ENCODE measurements at regions not wholly inside any gene's neighbourhood (a gene's known extent, or its start where the extent isn't known, plus 50 kb on each side); places are given as distances from the start of the nearest gene placed in this dataset.
"Not testable (repeated sequence)": the region's sequence is repeated elsewhere in the genome, so short reads cannot be mapped to it uniquely, and the experiment has no call there.

- H3K4me3 ChIP-seq (ENCODE audit: low read depth, low read length), result no peak overlapping the region
- no peak for DNase-seq (ENCODE audit: low read depth)
These were observed 50.2 kb upstream of the TP53I11 start for GRCh38 chr11:45000918-45001317.

GRCh38 chr11:45001466-45002165 is 50.9 kb upstream of the TP53I11 start:
- no peak overlapping the region for H3K4me3 ChIP-seq (ENCODE audit: low read depth, low read length)
- DNase-seq (ENCODE audit: low read depth), result no peak

GRCh38 chr11:45005106-45005505 is 54.4 kb upstream of the TP53I11 start:
- H3K4me3 ChIP-seq (ENCODE audit: low read depth, low read length), result no peak overlapping the region
- DNase-seq (ENCODE audit: low read depth), result no peak

GRCh38 chr11:45007011-45007410 is 56.3 kb upstream of the TP53I11 start:
- no peak overlapping the region for H3K4me3 ChIP-seq (ENCODE audit: low read depth, low read length)
- no peak for DNase-seq (ENCODE audit: low read depth)

- DNase-seq (ENCODE audit: low read depth); H3K4me3 ChIP-seq (ENCODE audit: low read depth, low read length): not testable (repeated sequence)
These were observed 65.3 kb upstream of the TP53I11 start for GRCh38 chr11:45015983-45016382.

GRCh38 chr11:45016446-45016845 is 65.8 kb upstream of the TP53I11 start:
- not testable (repeated sequence) for DNase-seq (ENCODE audit: low read depth); H3K4me3 ChIP-seq (ENCODE audit: low read depth, low read length)

- no peak for DNase-seq (ENCODE audit: low read depth)
- no peak overlapping the region for H3K4me3 ChIP-seq (ENCODE audit: low read depth, low read length)
These were observed 66.6 kb upstream of the TP53I11 start for GRCh38 chr11:45017329-45017728.

- DNase-seq (ENCODE audit: low read depth), result no peak
- no peak overlapping the region for H3K4me3 ChIP-seq (ENCODE audit: low read depth, low read length)
These were observed 70.3 kb upstream of the TP53I11 start for GRCh38 chr11:45021001-45021400.

- DNase-seq (ENCODE audit: low read depth), result peak; percentile 34
- no peak overlapping the region for H3K4me3 ChIP-seq (ENCODE audit: low read depth, low read length)
These were observed 71.0 kb upstream of the TP53I11 start for GRCh38 chr11:45021692-45022141.

- no peak for DNase-seq (ENCODE audit: low read depth)
- H3K4me3 ChIP-seq (ENCODE audit: low read depth, low read length), result no peak overlapping the region
These were observed 71.8 kb upstream of the TP53I11 start for GRCh38 chr11:45022294-45023064.

GRCh38 chr11:45023065-45023365 is 72.3 kb upstream of the TP53I11 start:
- DNase-seq (ENCODE audit: low read depth), result no peak
- H3K4me3 ChIP-seq (ENCODE audit: low read depth, low read length), result no peak overlapping the region

- no peak for DNase-seq (ENCODE audit: low read depth)
- no peak overlapping the region for H3K4me3 ChIP-seq (ENCODE audit: low read depth, low read length)
These were observed 73.6 kb upstream of the TP53I11 start for GRCh38 chr11:45024316-45024715.

GRCh38 chr11:45024846-45025588 is 74.3 kb upstream of the TP53I11 start:
- DNase-seq (ENCODE audit: low read depth), result no peak

GRCh38 chr11:45025716-45026492 is 75.2 kb upstream of the TP53I11 start:
- no peak overlapping the region for H3K4me3 ChIP-seq (ENCODE audit: low read depth, low read length)
- DNase-seq (ENCODE audit: low read depth), result no peak

More at GRCh38 chr11:45024846-45025588, 74.3 kb upstream of the TP53I11 start:
- no peak overlapping the region for H3K4me3 ChIP-seq (ENCODE audit: low read depth, low read length)

GRCh38 chr11:45026835-45027234 is 76.2 kb upstream of the TP53I11 start:
- H3K4me3 ChIP-seq (ENCODE audit: low read depth, low read length), result no peak overlapping the region
- no peak for DNase-seq (ENCODE audit: low read depth)

- no peak overlapping the region for H3K4me3 ChIP-seq (ENCODE audit: low read depth, low read length)
- no peak for DNase-seq (ENCODE audit: low read depth)
These were observed 76.6 kb upstream of the TP53I11 start for GRCh38 chr11:45027312-45027711.

GRCh38 chr11:45028911-45029682 is 78.4 kb upstream of the TP53I11 start:
- H3K4me3 ChIP-seq (ENCODE audit: low read depth, low read length), result no peak overlapping the region
- DNase-seq (ENCODE audit: low read depth), result no peak

GRCh38 chr11:45030778-45031177 is 80.1 kb upstream of the TP53I11 start:
- no peak for DNase-seq (ENCODE audit: low read depth)
- H3K4me3 ChIP-seq (ENCODE audit: low read depth, low read length), result no peak overlapping the region
